ENCODE measurements at regions not wholly inside any gene's neighbourhood (a gene's known extent, or its start where the extent isn't known, plus 50 kb on each side); places are given as distances from the start of the nearest gene placed in this dataset.

DNA sequence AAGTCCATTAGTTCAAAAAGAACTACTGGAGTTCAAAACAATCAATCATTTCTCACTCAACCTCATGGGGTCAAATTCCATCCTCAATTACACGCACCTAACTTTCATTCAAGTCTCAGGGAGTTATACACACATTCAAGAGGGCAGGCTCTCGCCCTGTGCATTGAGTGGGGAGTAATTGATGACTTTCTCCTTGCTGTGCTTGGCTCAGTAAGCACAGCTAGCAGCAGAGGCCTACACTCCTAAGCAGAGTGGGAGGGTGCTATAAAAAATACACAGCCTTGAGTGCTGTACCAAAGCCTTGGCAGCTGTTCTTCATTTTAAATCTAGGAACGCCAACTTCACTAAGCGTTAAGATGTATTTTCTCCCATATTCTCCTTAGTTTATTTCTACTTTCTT is 958.3 kb upstream of the ADGRL3 start:
- no peak for DNase-seq (ENCODE audit: low spot score)
- in situ Hi-C loops (cut with MboI; ENCODE audit: low pct_unique_long_range_greater_than_20kb, low sequenced_read_pairs, unreplicated experiment) = no loop called here
- TF ChIP-seq, protein P1, sequence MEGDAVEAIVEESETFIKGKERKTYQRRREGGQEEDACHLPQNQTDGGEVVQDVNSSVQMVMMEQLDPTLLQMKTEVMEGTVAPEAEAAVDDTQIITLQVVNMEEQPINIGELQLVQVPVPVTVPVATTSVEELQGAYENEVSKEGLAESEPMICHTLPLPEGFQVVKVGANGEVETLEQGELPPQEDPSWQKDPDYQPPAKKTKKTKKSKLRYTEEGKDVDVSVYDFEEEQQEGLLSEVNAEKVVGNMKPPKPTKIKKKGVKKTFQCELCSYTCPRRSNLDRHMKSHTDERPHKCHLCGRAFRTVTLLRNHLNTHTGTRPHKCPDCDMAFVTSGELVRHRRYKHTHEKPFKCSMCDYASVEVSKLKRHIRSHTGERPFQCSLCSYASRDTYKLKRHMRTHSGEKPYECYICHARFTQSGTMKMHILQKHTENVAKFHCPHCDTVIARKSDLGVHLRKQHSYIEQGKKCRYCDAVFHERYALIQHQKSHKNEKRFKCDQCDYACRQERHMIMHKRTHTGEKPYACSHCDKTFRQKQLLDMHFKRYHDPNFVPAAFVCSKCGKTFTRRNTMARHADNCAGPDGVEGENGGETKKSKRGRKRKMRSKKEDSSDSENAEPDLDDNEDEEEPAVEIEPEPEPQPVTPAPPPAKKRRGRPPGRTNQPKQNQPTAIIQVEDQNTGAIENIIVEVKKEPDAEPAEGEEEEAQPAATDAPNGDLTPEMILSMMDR (IDR thresholded peaks at IDR 0.05; ENCODE audit: extremely low read depth, insufficient read depth, missing control alignments) = no peak

DNA sequence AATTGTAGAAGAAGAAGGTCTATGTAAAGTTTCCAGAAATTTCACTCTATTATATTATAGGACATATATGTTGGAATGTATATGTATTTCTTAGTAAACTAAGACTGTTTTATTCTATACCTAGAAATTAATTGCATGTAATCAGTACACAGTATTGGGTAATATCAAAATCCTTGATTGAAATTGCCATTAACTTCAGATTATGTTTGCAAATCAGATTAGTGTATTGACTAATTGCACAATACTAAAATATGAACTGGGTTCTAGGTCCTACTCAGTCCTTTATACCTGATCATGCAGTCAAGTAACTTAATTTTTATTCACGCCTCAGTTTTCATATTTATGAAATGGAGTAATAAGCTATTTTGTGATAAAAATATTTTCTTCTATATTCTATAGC is 950.3 kb upstream of the ADGRL3 start:
- DNase-seq (ENCODE audit: low spot score) = no peak
- TF ChIP-seq, protein P1 (IDR thresholded peaks at IDR 0.05; ENCODE audit: extremely low read depth, insufficient read depth, missing control alignments) = no peak
- in situ Hi-C loops (cut with MboI; ENCODE audit: low pct_unique_long_range_greater_than_20kb, low sequenced_read_pairs, unreplicated experiment) = no loop called here

DNA sequence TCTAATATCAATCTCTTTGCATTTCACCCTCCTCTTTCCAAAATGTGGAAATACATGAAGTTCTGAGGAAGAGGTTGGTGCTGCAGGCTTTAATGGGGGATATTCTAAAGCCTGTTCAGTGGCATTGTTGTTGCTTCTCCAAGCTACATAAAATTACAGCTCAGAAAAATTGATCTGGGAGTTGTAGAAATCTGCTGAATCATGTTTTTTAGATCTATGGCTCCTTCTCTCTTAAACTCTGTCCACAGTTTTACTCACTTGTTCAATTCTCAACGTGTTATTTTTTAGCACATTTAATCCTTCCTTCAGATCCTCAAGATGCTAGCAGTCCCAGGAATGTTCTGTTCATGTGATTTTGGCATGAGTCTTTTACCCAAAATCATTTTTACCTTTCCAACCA is 949.5 kb upstream of the ADGRL3 start:
- no peak for DNase-seq (ENCODE audit: low spot score)
- TF ChIP-seq, protein P1 (IDR thresholded peaks at IDR 0.05; ENCODE audit: extremely low read depth, insufficient read depth, missing control alignments) = no peak
- in situ Hi-C loops (cut with MboI; ENCODE audit: low pct_unique_long_range_greater_than_20kb, low sequenced_read_pairs, unreplicated experiment) = no loop called here

DNA sequence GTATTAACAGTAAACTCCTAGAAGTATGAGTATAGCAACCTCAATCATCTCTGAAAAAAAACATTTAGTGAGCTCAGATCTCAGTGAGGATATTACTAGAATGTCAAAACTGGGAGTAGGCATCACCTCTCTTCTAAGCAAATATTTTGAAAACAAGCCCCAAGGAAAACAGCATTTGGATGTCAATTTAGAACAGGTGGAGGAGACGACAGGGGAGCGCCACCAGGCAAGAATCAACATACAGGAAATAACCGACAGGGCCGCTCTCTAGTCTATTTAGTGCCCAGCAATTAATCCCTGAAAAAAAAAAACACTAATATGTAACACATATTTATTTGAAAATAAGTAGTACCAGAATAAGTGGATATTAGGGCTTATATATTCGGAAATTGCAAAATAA is 940.3 kb upstream of the ADGRL3 start:
- in situ Hi-C loops (cut with MboI; ENCODE audit: low pct_unique_long_range_greater_than_20kb, low sequenced_read_pairs, unreplicated experiment) = no loop called here
- DNase-seq (ENCODE audit: low spot score) = no peak
- TF ChIP-seq, protein P1 (IDR thresholded peaks at IDR 0.05; ENCODE audit: extremely low read depth, insufficient read depth, missing control alignments) = no peak

DNA sequence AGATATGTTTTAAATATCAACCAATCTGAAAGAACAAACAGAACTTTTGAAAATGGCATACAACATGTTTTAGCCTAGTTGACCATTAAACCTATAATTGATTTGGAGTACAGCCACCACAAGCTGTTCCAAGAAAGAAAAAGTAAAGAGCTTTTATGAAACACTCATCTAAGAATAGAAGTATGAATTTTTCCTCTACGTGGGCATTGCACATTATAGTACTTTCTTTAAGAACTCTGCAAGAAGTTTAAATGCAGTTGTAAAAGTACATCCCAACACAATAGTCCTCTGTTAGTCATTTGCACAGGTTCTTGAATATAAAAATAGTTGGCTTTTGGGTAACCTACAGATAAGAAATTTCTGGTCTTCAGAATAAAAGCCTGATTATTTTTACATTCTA is 933.6 kb upstream of the ADGRL3 start:
- TF ChIP-seq, protein P1 (IDR thresholded peaks at IDR 0.05; ENCODE audit: extremely low read depth, insufficient read depth, missing control alignments) = no peak
- no peak for DNase-seq (ENCODE audit: low spot score)
- in situ Hi-C loops (cut with MboI; ENCODE audit: low pct_unique_long_range_greater_than_20kb, low sequenced_read_pairs, unreplicated experiment) = no loop called here

DNA sequence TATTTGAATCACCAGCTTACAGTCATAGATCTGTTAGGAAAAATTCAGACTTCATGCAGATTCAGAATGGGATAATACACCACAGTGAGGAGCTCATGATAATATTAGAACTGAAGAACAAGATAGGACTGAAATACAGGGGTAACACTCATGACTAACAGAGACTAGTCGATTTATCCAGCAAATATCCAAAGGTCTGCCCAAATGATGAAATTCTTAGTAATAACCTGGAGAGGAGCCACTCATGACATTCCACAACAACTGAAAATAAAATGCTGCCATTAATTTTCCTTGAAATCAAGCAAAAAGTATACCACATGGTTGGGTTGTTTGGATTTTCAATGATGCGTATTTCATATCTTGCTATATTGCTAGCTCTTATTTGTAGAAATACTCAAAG is 903.7 kb upstream of the ADGRL3 start:
- no peak for DNase-seq (ENCODE audit: low spot score)
- in situ Hi-C loops (cut with MboI; ENCODE audit: low pct_unique_long_range_greater_than_20kb, low sequenced_read_pairs, unreplicated experiment) = no loop called here
- TF ChIP-seq, protein P1 (IDR thresholded peaks at IDR 0.05; ENCODE audit: extremely low read depth, insufficient read depth, missing control alignments) = no peak

DNA sequence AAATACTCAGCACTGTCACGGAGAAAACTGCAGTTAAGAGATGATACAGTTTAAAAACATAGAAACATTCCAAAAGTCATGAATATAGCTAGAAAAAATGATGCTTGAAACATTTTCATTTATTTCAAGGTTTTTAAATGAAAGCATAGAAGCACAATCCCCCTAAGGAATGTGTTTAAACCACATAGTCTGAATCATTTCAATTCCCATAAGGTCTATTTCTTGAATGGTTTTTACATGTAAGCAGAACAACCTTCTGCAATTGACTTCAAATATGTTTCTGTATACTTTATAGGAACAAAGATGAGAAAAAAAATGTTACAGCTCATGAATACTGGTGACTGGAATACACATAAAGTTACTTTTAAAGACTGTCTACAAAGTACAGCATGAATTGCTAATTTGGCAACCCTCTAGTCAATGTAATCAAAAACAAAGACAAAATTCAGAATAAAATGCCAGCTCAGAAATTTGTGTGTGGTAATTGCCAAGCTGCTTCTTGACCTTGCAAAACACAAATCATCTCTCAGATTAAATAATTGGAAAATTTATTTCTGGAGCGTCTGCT is 886.4 kb upstream of the ADGRL3 start:
- DNase-seq (ENCODE audit: low spot score) = no peak
- in situ Hi-C loops (cut with MboI; ENCODE audit: low pct_unique_long_range_greater_than_20kb, low sequenced_read_pairs, unreplicated experiment) = no loop called here
- TF ChIP-seq, protein P1 (IDR thresholded peaks at IDR 0.05; ENCODE audit: extremely low read depth, insufficient read depth, missing control alignments) = no peak

All from GM13977 (cell line).